ENCODE measurements at regions not wholly inside any gene's neighbourhood (a gene's known extent, or its start where the extent isn't known, plus 50 kb on each side); places are given as distances from the start of the nearest gene placed in this dataset.
"Not testable (repeated sequence)": the region's sequence is repeated elsewhere in the genome, so short reads cannot be mapped to it uniquely, and the experiment has no call there.

DNA sequence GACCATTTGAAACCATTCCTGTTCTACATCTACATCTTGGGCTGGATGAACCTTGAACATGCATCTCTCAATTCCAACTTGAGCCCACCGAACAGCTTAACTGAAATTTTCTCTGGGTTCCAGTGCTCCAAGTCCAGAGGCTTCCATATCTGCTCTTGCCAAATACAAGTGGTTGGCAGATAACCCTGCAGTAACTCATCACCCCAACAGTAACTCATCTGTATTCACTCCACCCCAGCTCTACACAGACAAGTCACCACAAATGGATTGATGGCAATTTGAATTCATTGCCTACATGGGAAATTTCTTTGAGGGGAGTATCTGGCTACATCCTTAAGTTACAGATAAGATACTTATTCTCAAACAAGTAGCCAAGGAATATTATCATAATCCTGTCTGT, 502.4 kb upstream of the TNP1 start:
- DNase-seq: no peak

DNA sequence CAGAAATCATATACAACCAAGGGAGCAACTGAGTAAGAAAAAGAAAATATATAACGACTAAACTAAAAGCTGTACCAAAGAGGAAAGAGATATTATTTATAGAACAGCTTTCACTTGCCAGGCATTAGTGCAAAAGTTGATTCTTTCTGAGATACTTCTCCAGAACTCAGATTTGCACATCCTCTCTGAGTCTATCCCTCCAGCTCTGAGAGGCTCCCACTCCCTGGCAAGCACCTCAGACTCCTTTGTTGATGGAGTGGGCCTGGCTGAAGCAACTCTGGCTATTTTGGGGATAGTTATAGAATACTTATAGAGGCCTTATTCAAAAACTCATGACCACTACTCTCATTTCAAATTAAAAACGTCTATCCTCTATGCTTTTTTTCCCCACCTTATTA, 501.6 kb upstream of the TNP1 start:
- no peak for DNase-seq

DNA sequence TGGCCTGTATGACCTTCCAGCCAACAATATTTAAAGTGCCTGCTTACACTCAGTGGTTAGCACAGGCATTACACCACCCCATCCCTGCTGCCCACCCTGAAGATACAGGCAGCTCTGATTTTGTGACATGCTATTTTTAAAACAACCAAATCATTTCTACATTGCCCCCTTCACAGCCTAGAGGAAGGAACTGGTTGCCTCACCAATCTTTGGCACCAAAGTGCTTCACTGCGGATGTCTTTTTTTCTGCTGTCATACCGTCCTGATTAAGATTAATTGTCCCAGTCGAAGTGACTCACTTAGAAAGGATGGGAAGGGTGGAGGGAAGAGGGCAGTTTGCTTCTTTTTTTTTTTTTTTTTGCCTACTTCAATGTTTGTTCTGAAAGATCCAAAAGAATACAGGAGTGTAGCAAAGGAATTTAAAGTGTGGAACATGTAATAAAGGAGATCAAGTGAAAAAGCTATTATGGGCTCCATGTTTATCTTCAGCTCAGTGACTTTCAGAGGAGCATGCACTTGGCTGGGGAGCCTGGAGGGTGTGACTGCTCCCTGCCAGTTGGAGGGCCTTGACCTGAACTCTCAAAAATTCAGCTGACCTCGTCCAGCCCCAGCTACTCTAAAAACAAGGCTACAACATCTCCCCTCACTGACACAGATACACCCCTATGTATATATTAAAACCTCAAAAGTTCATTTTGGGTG, 501.1 kb upstream of the TNP1 start:
- DNase-seq: no peak

- no peak for DNase-seq
These were observed 500.2 kb upstream of the TNP1 start for GRCh38 chr2:217360111-217360510.

DNA sequence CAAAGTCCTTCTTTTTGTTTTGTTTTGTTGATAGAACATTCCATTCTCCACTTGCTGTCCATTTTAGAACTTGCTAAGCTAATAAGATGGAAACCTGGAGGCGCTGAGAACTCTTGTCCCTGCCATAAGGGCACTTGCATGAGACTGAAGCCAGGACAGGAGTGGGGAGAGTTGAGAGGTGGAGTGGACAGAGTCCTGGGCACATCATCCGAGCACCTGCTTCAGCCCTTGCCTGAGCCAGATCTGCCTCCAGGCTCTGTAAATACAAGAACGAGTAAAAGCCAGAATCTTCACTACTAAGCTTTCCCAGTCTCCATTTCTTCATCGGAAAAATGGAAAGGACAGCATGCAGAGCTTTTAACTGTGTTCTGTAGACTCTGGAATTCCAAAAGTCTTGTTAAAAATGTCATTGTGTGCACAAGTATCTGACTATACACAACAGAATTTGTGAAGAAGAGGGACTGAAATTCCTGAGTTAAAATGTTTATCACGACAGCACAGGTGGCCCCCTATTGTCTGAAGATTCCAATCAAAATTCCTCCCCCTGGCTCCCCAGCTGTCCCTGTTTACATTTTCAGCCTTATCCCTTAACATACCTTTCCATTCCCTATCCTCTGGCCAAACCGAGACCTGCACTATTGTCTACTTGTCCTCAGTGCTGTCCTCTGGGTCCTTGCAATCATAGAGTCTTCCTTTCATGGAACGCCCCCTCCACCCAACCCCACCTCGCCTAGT, 498.2 kb upstream of the TNP1 start:
- no peak for DNase-seq

DNA sequence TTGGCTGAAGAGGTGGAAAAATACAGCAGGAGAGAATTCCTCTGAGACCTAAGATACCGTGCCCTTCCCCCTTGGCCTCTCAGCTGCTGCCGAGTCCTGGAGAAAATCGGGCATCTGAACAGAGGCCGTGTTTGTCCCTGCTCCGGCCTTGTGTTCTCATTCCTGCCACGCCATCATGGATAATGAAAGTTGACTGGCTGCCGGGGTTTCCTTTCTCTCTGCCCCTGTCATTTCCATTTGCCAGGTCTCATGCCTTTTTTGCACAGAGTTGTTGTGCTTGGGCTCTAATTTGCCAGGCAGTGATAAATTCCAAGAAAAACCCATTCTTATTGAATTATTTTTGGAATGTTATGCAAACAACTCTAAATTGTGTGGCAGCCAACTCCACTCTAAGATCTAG, 496.9 kb upstream of the TNP1 start:
- no peak for DNase-seq

DNA sequence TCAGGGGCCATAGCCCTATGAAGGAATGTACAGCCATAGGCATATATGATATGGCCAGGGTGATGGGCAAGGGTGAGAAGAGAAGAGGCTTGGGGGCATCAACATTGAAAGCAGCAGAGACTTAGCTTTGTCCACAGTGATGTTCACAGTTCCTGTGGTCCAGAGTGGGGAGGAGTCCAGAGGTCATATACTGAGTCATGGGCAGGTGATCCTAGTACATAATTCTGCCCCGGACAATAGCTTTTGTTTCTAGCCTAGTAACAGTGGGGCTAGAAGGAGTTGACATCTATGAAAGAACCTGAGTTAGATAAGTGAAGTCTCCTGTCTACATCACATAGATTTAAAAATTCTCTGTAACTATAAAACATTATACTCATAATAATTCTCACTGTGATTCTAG, 496.3 kb upstream of the TNP1 start:
- no peak for DNase-seq

DNA sequence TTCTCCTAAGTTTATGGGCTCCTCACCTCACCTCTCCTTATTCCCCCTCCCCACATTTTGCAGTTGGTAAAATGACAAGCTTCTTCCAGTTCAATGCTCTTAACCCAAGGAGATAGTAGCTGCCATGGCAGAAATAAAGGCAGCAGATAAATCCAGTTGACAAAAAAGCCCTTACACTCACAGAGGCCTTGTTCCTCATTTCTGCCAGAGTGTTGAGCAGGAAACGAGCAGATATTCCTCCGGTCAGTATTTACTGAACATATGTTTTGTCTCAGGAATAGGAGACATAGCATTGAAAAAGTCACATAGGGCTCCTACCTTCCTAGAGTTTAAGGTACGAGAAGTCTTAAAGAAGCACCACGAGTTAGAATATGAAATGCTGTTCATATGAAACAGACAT, 493.7 kb upstream of the TNP1 start:
- DNase-seq: no peak

- DNase-seq: no peak
These were observed 491.5 kb upstream of the TNP1 start for GRCh38 chr2:217351378-217351777.

DNA sequence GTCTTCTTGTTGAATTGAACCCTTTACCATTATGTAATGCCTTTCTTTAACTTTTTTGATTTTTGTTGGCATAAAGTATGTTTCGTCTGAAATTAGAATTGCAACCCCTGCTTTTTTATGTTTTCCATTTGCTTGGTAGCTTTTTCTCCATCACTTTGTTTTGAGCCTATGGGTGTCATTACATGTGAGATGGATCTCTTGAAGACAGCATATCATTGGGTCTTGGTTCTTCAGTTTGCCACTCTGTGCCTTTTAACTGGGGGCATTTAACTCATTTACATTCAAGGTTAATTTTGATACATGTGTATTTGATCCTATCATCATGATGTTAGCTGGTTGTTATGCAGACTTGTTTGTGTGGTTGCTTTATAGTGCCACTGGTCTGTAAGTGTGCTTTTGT, 489.4 kb upstream of the TNP1 start:
- DNase-seq: no peak

- DNase-seq: not testable (repeated sequence)
These were observed 487.8 kb upstream of the TNP1 start for GRCh38 chr2:217347630-217348029.

- DNase-seq: not testable (repeated sequence)
These were observed 486.2 kb upstream of the TNP1 start for GRCh38 chr2:217346043-217346442.

GRCh38 chr2:217340899-217341298, 481.0 kb upstream of the TNP1 start:
- no peak for DNase-seq

DNA sequence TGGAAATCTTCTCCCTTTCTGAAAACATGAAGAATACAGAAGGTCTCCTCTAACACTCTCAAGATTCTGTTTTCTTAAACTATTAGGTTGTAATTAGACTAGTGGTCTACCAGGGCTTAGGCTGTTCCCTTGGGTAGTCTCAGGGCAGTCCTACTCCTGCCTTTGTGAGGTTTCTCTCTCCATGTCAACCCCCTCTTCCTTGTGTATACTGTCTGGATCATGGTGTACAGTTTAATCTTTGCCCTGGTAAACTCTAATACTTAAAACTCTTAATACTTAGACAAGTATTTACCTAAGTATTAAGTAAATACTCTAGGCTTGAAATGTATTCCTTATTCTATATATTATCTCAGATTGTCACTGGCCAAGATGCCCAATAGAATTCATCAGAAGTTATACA, 480.3 kb upstream of the TNP1 start:
- no peak for DNase-seq

- DNase-seq: no peak
These were observed 479.9 kb upstream of the TNP1 start for GRCh38 chr2:217339753-217340152.

GRCh38 chr2:217338306-217338916, 478.5 kb upstream of the TNP1 start:
- DNase-seq: no peak

DNA sequence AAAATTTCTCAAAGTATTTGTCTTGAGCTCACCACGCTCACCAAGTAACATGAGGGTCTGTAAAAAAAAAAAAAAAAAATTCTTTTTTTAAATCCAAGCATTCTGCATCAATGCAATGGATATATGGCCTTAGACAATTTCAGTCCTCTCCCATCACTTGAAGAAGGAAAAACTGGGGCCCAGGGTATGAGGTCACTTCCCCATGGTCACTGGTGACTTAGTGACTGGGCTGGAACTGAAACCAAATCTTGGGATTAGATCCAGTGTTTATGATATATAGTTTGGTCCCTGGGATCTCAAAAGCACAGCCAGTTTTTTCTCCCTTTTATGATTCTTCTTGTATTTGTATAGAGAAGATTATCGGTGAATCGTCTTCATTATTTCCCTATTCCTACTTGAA, 477.9 kb upstream of the TNP1 start:
- no peak for DNase-seq

DNA sequence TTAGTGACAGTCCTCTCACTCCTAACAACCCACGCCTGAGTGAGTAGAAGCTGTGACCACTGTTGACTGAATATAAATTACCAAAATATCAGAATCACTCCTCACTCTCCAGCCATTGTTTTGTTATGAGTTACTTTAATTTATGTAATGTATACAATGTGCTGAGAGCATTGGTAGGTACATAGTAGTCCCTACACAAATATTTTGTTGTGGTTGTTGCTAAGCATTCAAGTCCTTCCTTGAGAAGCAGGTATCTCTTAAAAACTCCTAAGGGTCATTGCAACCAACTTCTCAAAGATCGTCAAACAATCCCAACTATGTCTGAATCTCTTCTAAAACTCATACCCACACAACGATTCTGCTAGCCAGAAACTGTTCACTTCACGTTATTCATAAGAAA, 476.8 kb upstream of the TNP1 start:
- no peak for DNase-seq

DNA sequence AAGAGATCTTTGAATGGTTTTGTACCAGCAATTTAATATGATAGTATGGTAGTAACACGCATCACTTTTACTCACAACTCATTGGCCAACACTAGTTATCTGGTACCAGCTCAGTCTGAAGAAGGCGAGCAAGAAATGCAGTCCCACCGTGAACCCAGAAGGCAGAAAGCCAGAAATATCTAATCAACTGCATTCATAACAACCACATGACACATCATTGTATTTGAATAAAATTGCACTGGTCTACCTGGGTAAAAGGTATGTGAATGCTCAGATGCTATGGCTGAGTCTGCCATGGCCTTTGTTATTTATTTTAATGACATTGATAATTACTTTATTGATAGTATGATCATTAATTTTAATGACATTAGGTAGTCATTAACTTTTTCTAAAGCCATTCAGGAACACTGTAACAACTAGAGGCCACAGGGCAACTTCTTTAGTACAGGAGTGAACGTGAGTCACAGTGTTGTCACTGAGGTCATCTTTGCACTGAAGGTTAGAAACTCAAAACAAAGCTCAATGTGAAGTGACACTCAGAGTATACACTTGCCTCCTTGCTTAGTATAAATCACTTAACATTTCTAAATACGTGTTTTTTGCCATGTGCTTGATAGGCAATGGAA, 475.6 kb upstream of the TNP1 start:
- no peak for DNase-seq

GRCh38 chr2:217334561-217334960, 474.7 kb upstream of the TNP1 start:
- DNase-seq: no peak

GRCh38 chr2:217332866-217333265, 473.0 kb upstream of the TNP1 start:
- no peak for DNase-seq

GRCh38 chr2:217332417-217332791, 472.5 kb upstream of the TNP1 start:
- no peak for DNase-seq

DNA sequence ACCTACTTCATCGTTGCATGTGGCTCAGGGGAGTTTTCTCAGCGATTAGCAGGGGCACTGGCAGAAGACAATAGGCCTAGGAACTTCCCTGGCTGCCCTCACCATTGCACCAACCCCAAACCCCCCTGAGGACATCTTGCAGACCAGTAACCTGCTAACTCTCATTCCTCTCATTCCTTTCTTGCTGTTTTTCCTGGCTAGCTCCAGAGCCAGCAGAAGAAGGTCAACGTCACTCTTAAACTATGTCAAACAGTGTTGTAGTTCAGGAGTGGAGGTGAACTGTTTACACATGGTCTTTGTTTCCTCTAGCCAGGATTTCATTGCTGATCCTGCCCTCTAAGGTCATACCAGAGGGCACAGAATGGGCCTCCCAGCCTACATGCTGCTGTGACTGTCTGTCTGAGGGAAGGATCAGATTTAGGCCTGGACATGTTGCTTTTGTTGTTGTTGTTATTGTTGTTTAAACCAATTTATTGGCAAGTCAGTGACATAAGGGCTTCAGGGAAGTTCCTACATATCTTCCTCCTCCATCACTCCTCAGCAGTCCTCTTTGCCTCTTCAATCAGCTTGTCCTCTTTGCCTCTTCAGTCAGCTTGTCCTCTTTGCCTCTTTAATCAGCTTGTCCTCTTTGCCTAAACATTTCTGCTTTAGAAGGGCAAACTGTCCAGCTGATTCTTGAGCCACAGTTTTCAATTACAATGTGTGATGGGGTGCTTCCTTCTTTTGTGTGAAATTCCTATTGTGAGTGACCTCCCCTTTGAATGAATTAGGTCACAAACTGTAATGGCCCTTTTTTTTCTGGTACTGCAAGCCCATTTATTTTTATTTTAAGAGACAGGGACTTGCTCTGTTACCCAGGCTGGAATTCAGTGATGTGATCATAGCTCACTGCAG, 471.9 kb upstream of the TNP1 start:
- no peak for DNase-seq

All from NCI-H2171 (cell line).